ENCODE measurements at regions not wholly inside any gene's neighbourhood (a gene's known extent, or its start where the extent isn't known, plus 50 kb on each side); places are given as distances from the start of the nearest gene placed in this dataset.

- Histone ChIP-seq H3K4me3 (ENCODE audit: insufficient read depth in 1 of 2, low read depth in 1 of 2, low read length in 2 of 2) (no peak overlapping the region), H2BK120ac (ENCODE audit: low read depth, low read length) (no peak overlapping the region), H3K4ac (ENCODE audit: low read depth in 1 of 2, low read length in 2 of 2) (no peak overlapping the region), H2BK5ac (ENCODE audit: low read depth, low read length, poor library complexity, severe bottlenecking) (no peak overlapping the region), H2AK5ac (ENCODE audit: low read length, severe bottlenecking) (no peak overlapping the region), H3K23ac (ENCODE audit: low read length in 2 of 2) (no peak overlapping the region), H3K14ac (ENCODE audit: low read length in 2 of 2) (no peak overlapping the region), H4K91ac (ENCODE audit: low read length) (no peak overlapping the region), H3K36me3 (ENCODE audit: control insufficient read depth in 1 of 2, insufficient read depth in 2 of 2, low read depth in 1 of 2, low read length in 2 of 2) (no peaks in the 10 kb centered on the region), H3K18ac (ENCODE audit: low read depth in 1 of 2, low read length in 2 of 2) (no peak overlapping the region), H2BK15ac (ENCODE audit: low read depth, poor library complexity, severe bottlenecking) (no peak overlapping the region), H3K9me3 (ENCODE audit: control insufficient read depth, low read length) (no peaks in the 10 kb centered on the region), H3K4me1 (ENCODE audit: control insufficient read depth, insufficient read depth, low read depth, low read length) (no peaks in the 10 kb centered on the region), H2AFZ (ENCODE audit: low read depth, low read length) (no peak overlapping the region), H3K27ac (ENCODE audit: low read length, poor library complexity, severe bottlenecking) (no peak overlapping the region), H3K4me2 (ENCODE audit: low read length, poor library complexity, severe bottlenecking) (no peak overlapping the region), H4K8ac (ENCODE audit: low read length) (no peak overlapping the region), H3K9ac (ENCODE audit: low read length) (no peak overlapping the region), H2BK12ac (ENCODE audit: low read length in 2 of 2) (no peak overlapping the region), H3K27me3 (ENCODE audit: control insufficient read depth in 1 of 2, insufficient read depth in 1 of 2, low read length in 2 of 2) (no peaks in the 10 kb centered on the region), H3K79me1 (replicated peaks; ENCODE audit: low read length, poor library complexity, severe bottlenecking) (no peaks in the 10 kb centered on the region)
- WGBS, result 96% methylated on average over 3 of the region's 3 CpGs
- no peak for DNase-seq
Measured at GRCh38 chr12:19012965-19013364, 116.6 kb upstream of the PLEKHA5 start.

GRCh38 chr12:19014240-19014639 lies 115.3 kb upstream of the PLEKHA5 start:
- Histone ChIP-seq H3K14ac (ENCODE audit: low read length in 2 of 2) (no peak overlapping the region), H2AFZ (ENCODE audit: low read depth, low read length) (no peak overlapping the region), H2BK5ac (ENCODE audit: low read depth, low read length, poor library complexity, severe bottlenecking) (no peak overlapping the region), H3K36me3 (ENCODE audit: control insufficient read depth in 1 of 2, insufficient read depth in 2 of 2, low read depth in 1 of 2, low read length in 2 of 2) (no peaks in the 10 kb centered on the region), H3K27me3 (ENCODE audit: control insufficient read depth in 1 of 2, insufficient read depth in 1 of 2, low read length in 2 of 2) (no peaks in the 10 kb centered on the region), H3K18ac (ENCODE audit: low read depth in 1 of 2, low read length in 2 of 2) (peak overlapping the region in 1 of 2 experiments; percentile 21), H2BK120ac (ENCODE audit: low read depth, low read length) (no peak overlapping the region), H3K4me1 (ENCODE audit: control insufficient read depth, insufficient read depth, low read depth, low read length) (no peaks in the 10 kb centered on the region), H2BK12ac (ENCODE audit: low read length in 2 of 2) (no peak overlapping the region), H3K4me3 (ENCODE audit: insufficient read depth in 1 of 2, low read depth in 1 of 2, low read length in 2 of 2) (no peak overlapping the region), H3K79me1 (replicated peaks; ENCODE audit: low read length, poor library complexity, severe bottlenecking) (no peaks in the 10 kb centered on the region), H3K23ac (ENCODE audit: low read length in 2 of 2) (no peak overlapping the region), H3K4ac (ENCODE audit: low read depth in 1 of 2, low read length in 2 of 2) (no peak overlapping the region), H2BK15ac (ENCODE audit: low read depth, poor library complexity, severe bottlenecking) (no peak overlapping the region), H3K9me3 (ENCODE audit: control insufficient read depth, low read length) (no peaks in the 10 kb centered on the region), H3K27ac (ENCODE audit: low read length, poor library complexity, severe bottlenecking) (no peak overlapping the region), H2AK5ac (ENCODE audit: low read length, severe bottlenecking) (no peak overlapping the region), H4K91ac (ENCODE audit: low read length) (no peak overlapping the region), H4K8ac (ENCODE audit: low read length) (no peak overlapping the region), H3K9ac (ENCODE audit: low read length) (no peak overlapping the region), H3K4me2 (ENCODE audit: low read length, poor library complexity, severe bottlenecking) (no peak overlapping the region)
- 41% methylated on average over 1 of the region's 2 CpGs for WGBS
- peak; percentile 39 for DNase-seq

- no peak overlapping the region for H3K23ac ChIP-seq (ENCODE audit: low read length in 2 of 2)
- no peak overlapping the region for H3K4me3 ChIP-seq (ENCODE audit: insufficient read depth in 1 of 2, low read depth in 1 of 2, low read length in 2 of 2)
- H3K9ac ChIP-seq (ENCODE audit: low read length), result no peak overlapping the region
- no peaks in the 10 kb centered on the region for H3K79me1 ChIP-seq (replicated peaks; ENCODE audit: low read length, poor library complexity, severe bottlenecking)
- H2BK5ac ChIP-seq (ENCODE audit: low read depth, low read length, poor library complexity, severe bottlenecking), result no peak overlapping the region
- no peak overlapping the region for H3K27ac ChIP-seq (ENCODE audit: low read length, poor library complexity, severe bottlenecking)
- no peak overlapping the region for H3K4me2 ChIP-seq (ENCODE audit: low read length, poor library complexity, severe bottlenecking)
- no peaks in the 10 kb centered on the region for H3K27me3 ChIP-seq (ENCODE audit: control insufficient read depth in 1 of 2, insufficient read depth in 1 of 2, low read length in 2 of 2)
- H3K4ac ChIP-seq (ENCODE audit: low read depth in 1 of 2, low read length in 2 of 2), result no peak overlapping the region
- H2BK120ac ChIP-seq (ENCODE audit: low read depth, low read length), result no peak overlapping the region
- no peaks in the 10 kb centered on the region for H3K36me3 ChIP-seq (ENCODE audit: control insufficient read depth in 1 of 2, insufficient read depth in 2 of 2, low read depth in 1 of 2, low read length in 2 of 2)
- 86% methylated on average over 5 of the region's 5 CpGs for WGBS
- no peak overlapping the region for H2BK12ac ChIP-seq (ENCODE audit: low read length in 2 of 2)
- no peak overlapping the region for H4K8ac ChIP-seq (ENCODE audit: low read length)
- no peak overlapping the region for H2AK5ac ChIP-seq (ENCODE audit: low read length, severe bottlenecking)
- no peak overlapping the region for H2BK15ac ChIP-seq (ENCODE audit: low read depth, poor library complexity, severe bottlenecking)
- H3K4me1 ChIP-seq (ENCODE audit: control insufficient read depth, insufficient read depth, low read depth, low read length), result no peaks in the 10 kb centered on the region
- H3K14ac ChIP-seq (ENCODE audit: low read length in 2 of 2), result no peak overlapping the region
- H3K18ac ChIP-seq (ENCODE audit: low read depth in 1 of 2, low read length in 2 of 2), result no peak overlapping the region
- H4K91ac ChIP-seq (ENCODE audit: low read length), result no peak overlapping the region
- DNase-seq, result no peak
- no peak overlapping the region for H2AFZ ChIP-seq (ENCODE audit: low read depth, low read length)
- H3K9me3 ChIP-seq (ENCODE audit: control insufficient read depth, low read length), result no peaks in the 10 kb centered on the region
Measured at GRCh38 chr12:19015285-19015684, 114.2 kb upstream of the PLEKHA5 start.

- H4K91ac ChIP-seq (ENCODE audit: low read length), result no peak overlapping the region
- peak overlapping the region; percentile 58 for H3K27ac ChIP-seq (ENCODE audit: low read length, poor library complexity, severe bottlenecking)
- WGBS, result 4% methylated on average over 1 of the region's 1 CpG
- no peak overlapping the region for H3K4ac ChIP-seq (ENCODE audit: low read depth in 1 of 2, low read length in 2 of 2)
- no peak overlapping the region for H2BK12ac ChIP-seq (ENCODE audit: low read length in 2 of 2)
- no peak overlapping the region for H2BK120ac ChIP-seq (ENCODE audit: low read depth, low read length)
- no peaks in the 10 kb centered on the region for H3K36me3 ChIP-seq (ENCODE audit: control insufficient read depth in 1 of 2, insufficient read depth in 2 of 2, low read depth in 1 of 2, low read length in 2 of 2)
- no peaks in the 10 kb centered on the region for H3K27me3 ChIP-seq (ENCODE audit: control insufficient read depth in 1 of 2, insufficient read depth in 1 of 2, low read length in 2 of 2)
- H2BK5ac ChIP-seq (ENCODE audit: low read depth, low read length, poor library complexity, severe bottlenecking), result no peak overlapping the region
- H2AK5ac ChIP-seq (ENCODE audit: low read length, severe bottlenecking), result no peak overlapping the region
- no peak overlapping the region for H3K18ac ChIP-seq (ENCODE audit: low read depth in 1 of 2, low read length in 2 of 2)
- peak overlapping the region; percentile 55 for H3K9ac ChIP-seq (ENCODE audit: low read length)
- no peaks in the 10 kb centered on the region for H3K9me3 ChIP-seq (ENCODE audit: control insufficient read depth, low read length)
- no peaks in the 10 kb centered on the region for H3K79me1 ChIP-seq (replicated peaks; ENCODE audit: low read length, poor library complexity, severe bottlenecking)
- no peak overlapping the region for H3K4me2 ChIP-seq (ENCODE audit: low read length, poor library complexity, severe bottlenecking)
- H3K23ac ChIP-seq (ENCODE audit: low read length in 2 of 2), result no peak overlapping the region
- peak; percentile 76 for DNase-seq
- H2AFZ ChIP-seq (ENCODE audit: low read depth, low read length), result no peak overlapping the region
- no peak overlapping the region for H3K14ac ChIP-seq (ENCODE audit: low read length in 2 of 2)
- no peak overlapping the region for H2BK15ac ChIP-seq (ENCODE audit: low read depth, poor library complexity, severe bottlenecking)
- no peak overlapping the region for H4K8ac ChIP-seq (ENCODE audit: low read length)
- H3K4me3 ChIP-seq (ENCODE audit: insufficient read depth in 1 of 2, low read depth in 1 of 2, low read length in 2 of 2), result no peak overlapping the region
- H3K4me1 ChIP-seq (ENCODE audit: control insufficient read depth, insufficient read depth, low read depth, low read length), result peaks cover 3% of the 10 kb centered on the region
Measured at GRCh38 chr12:19018302-19018970, 111.1 kb upstream of the PLEKHA5 start.
